Caco-2 (cell line): ENCODE measurements at regions not wholly inside any gene's neighbourhood (a gene's known extent, or its start where the extent isn't known, plus 50 kb on each side); places are given as distances from the start of the nearest gene placed in this dataset.

Experiments used
- BruUV-seq: library from RNA; stranded (reverse); fragments of 400-500 nt; replicated peaks from 2 replicates; lab custom pipeline; 2021; lab: Mats Ljungman, UMichigan
- CTCF ChIA-PET: fragments of 300-600 bp; sonication (Branson Sonifier 250); formaldehyde crosslinking; loops from one replicate; lab custom pipeline; 2022; ENCODE audit warnings: antibody characterized with exemption; lab: Charles Lee
- POLR2A ChIA-PET: fragments of 300-600 bp; sonication (Branson Sonifier 250); formaldehyde crosslinking; loops from one replicate; lab custom pipeline; 2022; ENCODE audit warnings: antibody characterized with exemption; lab: Charles Lee
- DNase-seq, 2 experiments: peaks; one replicate each; pipeline versions ENCODE4 v3.0.0 to v3.0.0-alpha.2; 2020 to 2022
- H3K27me3 ChIP-seq: replicated peaks from 2 replicates; pipeline ENCODE4 v1.6.0; 2011; ENCODE audit warnings: low read length; ENCODE audit not compliant: control insufficient read depth, insufficient read depth
- H3K36me3 ChIP-seq: 2 replicates; pipeline ENCODE4 v1.5.1; 2011; ENCODE audit warnings: low read length; ENCODE audit not compliant: control insufficient read depth, insufficient read depth
- H3K4me1 ChIP-seq: fragments of 250-450 bp; sonication (Bioruptor Pico); 2 replicates; pipeline ENCODE4 v1.5.1; 2020; ENCODE audit warnings: mild to moderate bottlenecking
- H3K4me3 ChIP-seq: 2 replicates; pipeline ENCODE4 v1.5.1; 2011; ENCODE audit warnings: low read depth, mild to moderate bottlenecking, control low read depth, low read length
- H3K9me3 ChIP-seq: fragments of 250-450 bp; sonication (Bioruptor Pico); 2 replicates; pipeline ENCODE4 v1.5.1; 2020; ENCODE audit warnings: mild to moderate bottlenecking, moderate library complexity
- H3K27ac Mint-ChIP-seq: one replicate; pipeline ENCODE4 v1.8.0; 2022; ENCODE audit warnings: mixed read lengths; ENCODE audit not compliant: unreplicated experiment
- H3K27me3 Mint-ChIP-seq: one replicate; pipeline ENCODE4 v1.8.0; 2022; ENCODE audit warnings: mixed read lengths; ENCODE audit not compliant: insufficient read depth, unreplicated experiment
- H3K36me3 Mint-ChIP-seq: one replicate; pipeline ENCODE4 v1.8.0; 2022; ENCODE audit warnings: mild to moderate bottlenecking, mixed read lengths; ENCODE audit not compliant: insufficient read depth, unreplicated experiment
- H3K4me1 Mint-ChIP-seq: one replicate; pipeline ENCODE4 v1.8.0; 2022; ENCODE audit warnings: low read depth, mixed read lengths; ENCODE audit not compliant: unreplicated experiment
- H3K4me3 Mint-ChIP-seq: one replicate; pipeline ENCODE4 v1.8.0; 2022; ENCODE audit warnings: mild to moderate bottlenecking, moderate library complexity, mixed read lengths; ENCODE audit not compliant: unreplicated experiment
- H3K9me3 Mint-ChIP-seq: one replicate; pipeline ENCODE4 v1.8.0; 2022; ENCODE audit warnings: mixed read lengths; ENCODE audit not compliant: unreplicated experiment
- intact Hi-C: fragments of 100-400 bp; cut with micrococcal nuclease; formaldehyde crosslinking; loops from one replicate; pipeline ENCODE4 v1.10.0; 2022; ENCODE audit not compliant: unreplicated experiment
- TF ChIP-seq, protein P1 (sequence below), 2 experiments: fragments of 200-600 bp in 1 of 2; IDR thresholded peaks; 1 replicate in 1 of 2; 2 replicates in 1 of 2; pipeline versions ENCODE4 v1.5.1 to v1.8.0; 2011 to 2022; ENCODE audit warnings: antibody characterized with exemption in 1 of 2, control low read depth in 1 of 2, inconsistent platforms in 1 of 2, low read depth in 1 of 2, low read length in 1 of 2, mild to moderate bottlenecking in 1 of 2, moderate library complexity in 1 of 2; ENCODE audit not compliant: insufficient read depth in 1 of 2, severe bottlenecking in 1 of 2, unreplicated experiment in 1 of 2

DNA sequence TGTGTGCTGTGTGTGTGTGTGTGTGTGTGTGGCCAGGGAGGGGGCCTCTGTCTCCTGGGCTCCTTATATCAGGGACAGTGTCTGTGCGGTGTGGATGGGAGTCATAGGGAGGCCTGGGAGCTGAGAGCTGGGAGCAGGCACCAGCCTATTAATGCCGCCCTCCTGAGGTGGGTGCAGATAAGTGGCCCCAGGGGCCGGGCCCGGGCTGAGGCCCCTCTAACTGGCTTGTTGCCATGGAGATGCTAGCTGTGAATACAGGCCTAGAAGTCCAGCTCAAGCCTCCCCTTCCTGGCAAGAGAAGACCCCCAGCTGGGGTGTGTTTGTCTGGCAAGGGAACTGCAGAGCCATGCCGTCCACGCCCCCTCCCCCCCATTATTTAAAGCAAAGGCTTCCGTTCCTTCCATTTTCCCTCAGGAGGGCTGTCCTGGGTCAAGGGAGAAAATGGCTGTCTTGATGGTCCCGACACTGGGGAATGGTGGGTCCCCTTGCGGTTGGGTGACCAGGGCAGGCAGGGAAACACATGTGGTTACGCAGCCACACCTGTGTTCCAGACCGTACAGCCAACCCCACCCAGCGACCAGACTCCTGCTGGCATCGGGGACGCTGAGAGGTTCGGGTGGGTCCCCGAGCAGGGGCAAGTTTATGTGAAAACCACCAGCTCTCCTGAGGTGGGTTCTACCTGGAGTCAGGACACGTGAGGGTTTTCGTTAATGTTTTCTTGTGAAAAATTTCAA is 141.1 kb downstream of the MRM1 start:
- CTCF ChIA-PET: no interaction called here
- H3K27me3 Mint-ChIP-seq: peaks cover 18% of the 10 kb centered on the region

DNA sequence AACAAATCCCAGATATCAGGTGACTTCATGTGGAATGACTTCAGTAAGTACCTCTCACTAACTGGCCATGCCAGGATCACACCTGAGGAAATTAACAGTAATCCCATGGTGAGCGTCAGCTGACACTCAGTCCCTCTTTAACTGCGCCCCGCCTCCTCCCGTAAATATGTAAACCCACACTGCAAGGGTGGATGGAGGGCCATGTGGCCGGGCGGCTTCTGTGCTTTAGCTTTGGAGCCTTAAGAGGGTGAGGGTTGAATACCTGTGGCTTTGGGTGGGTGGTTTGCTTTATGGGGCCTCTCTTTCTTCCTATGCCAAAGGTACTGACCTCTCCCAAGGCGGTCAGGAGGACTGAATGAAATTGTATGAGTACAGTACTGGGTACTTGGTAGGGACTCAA is 141.7 kb downstream of the MRM1 start:
- no peak overlapping the region for H3K27ac Mint-ChIP-seq
- peaks cover 18% of the 10 kb centered on the region for H3K27me3 Mint-ChIP-seq
- intact Hi-C loops: no loop called here
- no peaks in the 10 kb centered on the region for H3K4me1 Mint-ChIP-seq
- no peaks in the 10 kb centered on the region for H3K36me3 Mint-ChIP-seq
- POLR2A ChIA-PET: no interaction called here
- no peak for DNase-seq
- no peak overlapping the region for H3K4me3 ChIP-seq
- TF ChIP-seq, protein P1, sequence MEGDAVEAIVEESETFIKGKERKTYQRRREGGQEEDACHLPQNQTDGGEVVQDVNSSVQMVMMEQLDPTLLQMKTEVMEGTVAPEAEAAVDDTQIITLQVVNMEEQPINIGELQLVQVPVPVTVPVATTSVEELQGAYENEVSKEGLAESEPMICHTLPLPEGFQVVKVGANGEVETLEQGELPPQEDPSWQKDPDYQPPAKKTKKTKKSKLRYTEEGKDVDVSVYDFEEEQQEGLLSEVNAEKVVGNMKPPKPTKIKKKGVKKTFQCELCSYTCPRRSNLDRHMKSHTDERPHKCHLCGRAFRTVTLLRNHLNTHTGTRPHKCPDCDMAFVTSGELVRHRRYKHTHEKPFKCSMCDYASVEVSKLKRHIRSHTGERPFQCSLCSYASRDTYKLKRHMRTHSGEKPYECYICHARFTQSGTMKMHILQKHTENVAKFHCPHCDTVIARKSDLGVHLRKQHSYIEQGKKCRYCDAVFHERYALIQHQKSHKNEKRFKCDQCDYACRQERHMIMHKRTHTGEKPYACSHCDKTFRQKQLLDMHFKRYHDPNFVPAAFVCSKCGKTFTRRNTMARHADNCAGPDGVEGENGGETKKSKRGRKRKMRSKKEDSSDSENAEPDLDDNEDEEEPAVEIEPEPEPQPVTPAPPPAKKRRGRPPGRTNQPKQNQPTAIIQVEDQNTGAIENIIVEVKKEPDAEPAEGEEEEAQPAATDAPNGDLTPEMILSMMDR (IDR thresholded peaks at IDR 0.05; ENCODE audit: insufficient read depth in 1 of 2, low read depth in 1 of 2, low read length in 1 of 2, severe bottlenecking in 1 of 2, unreplicated experiment in 1 of 2): no peak
- no TSS peak for BruUV-seq
- CTCF ChIA-PET: no interaction called here
- peaks cover 1% of the 10 kb centered on the region; the same call in 1 of the 2 replicates for H3K27me3 ChIP-seq
- no peaks in the 10 kb centered on the region for H3K36me3 ChIP-seq
- no peaks in the 10 kb centered on the region for H3K9me3 ChIP-seq
- H3K4me3 Mint-ChIP-seq: no peak overlapping the region
- peaks cover 10% of the 10 kb centered on the region for H3K9me3 Mint-ChIP-seq
- no peaks in the 10 kb centered on the region for H3K4me1 ChIP-seq

More for the DNA sequence above, 141.1 kb downstream of the MRM1 start:
- Histone ChIP-seq H3K9me3 (no peaks in the 10 kb centered on the region), H3K4me1 (no peaks in the 10 kb centered on the region), H3K4me3 (no peak overlapping the region), H3K27me3 (peaks cover 1% of the 10 kb centered on the region; the same call in 1 of the 2 replicates), H3K36me3 (no peaks in the 10 kb centered on the region)
- POLR2A ChIA-PET: no interaction called here
- intact Hi-C loops: no loop called here
- TF ChIP-seq, protein P1 (IDR thresholded peaks at IDR 0.05; ENCODE audit: insufficient read depth in 1 of 2, low read depth in 1 of 2, low read length in 1 of 2, severe bottlenecking in 1 of 2, unreplicated experiment in 1 of 2): no peak
- BruUV-seq: no TSS peak
- DNase-seq: no peak
- no peak overlapping the region for H3K27ac Mint-ChIP-seq
- H3K36me3 Mint-ChIP-seq: no peaks in the 10 kb centered on the region
- H3K9me3 Mint-ChIP-seq: peaks cover 10% of the 10 kb centered on the region
- no peaks in the 10 kb centered on the region for H3K4me1 Mint-ChIP-seq
- no peak overlapping the region for H3K4me3 Mint-ChIP-seq

DNA sequence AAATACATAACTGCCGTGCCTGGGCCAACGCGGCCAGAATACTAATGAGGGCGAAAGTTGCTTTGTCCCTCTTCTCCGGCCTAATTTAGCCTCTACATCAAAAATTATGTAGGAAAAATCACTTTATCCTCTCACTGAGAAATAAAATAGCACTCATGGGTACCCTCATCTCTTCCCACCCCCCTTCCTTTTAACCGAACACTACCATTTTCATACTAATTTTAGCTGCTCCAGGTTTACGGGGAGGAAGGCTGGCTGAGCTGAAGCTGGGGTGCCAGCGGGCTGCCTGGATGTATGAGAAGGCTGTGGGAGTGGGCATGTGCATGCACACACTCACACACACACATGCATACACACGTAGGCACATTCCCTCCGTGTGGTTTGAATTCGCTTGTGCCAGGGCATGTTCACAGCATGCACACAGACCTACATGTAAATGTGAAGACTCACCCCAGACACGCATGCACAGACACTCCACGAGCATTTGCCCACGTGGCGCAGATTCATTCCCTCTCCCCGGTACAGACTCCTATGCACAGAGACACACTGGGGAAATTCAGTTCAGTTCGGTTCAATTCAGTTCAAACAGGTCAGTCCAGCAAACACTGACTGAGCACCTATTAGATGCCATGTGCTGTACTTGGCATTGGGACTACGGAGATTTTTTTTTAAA is 145.1 kb downstream of the MRM1 start:
- no TSS peak for BruUV-seq
- Mint-ChIP-seq H3K27ac (no peak overlapping the region), H3K4me3 (no peak overlapping the region), H3K36me3 (no peaks in the 10 kb centered on the region), H3K9me3 (peaks cover 2% of the 10 kb centered on the region), H3K27me3 (peaks cover 20% of the 10 kb centered on the region), H3K4me1 (no peaks in the 10 kb centered on the region)
- intact Hi-C loops: no loop called here
- Histone ChIP-seq H3K27me3 (peaks cover 1% of the 10 kb centered on the region; the same call in 1 of the 2 replicates), H3K4me3 (no peak overlapping the region), H3K9me3 (no peaks in the 10 kb centered on the region), H3K36me3 (no peaks in the 10 kb centered on the region), H3K4me1 (no peaks in the 10 kb centered on the region)
- POLR2A ChIA-PET: no interaction called here
- TF ChIP-seq, protein P1 (IDR thresholded peaks at IDR 0.05; ENCODE audit: insufficient read depth in 1 of 2, low read depth in 1 of 2, low read length in 1 of 2, severe bottlenecking in 1 of 2, unreplicated experiment in 1 of 2): no peak
- no peak for DNase-seq
- CTCF ChIA-PET: no interaction called here
